Mucosa of gallbladder (tissue), 1 donor: ENCODE measurements at regions not wholly inside any gene's neighbourhood (a gene's known extent, or its start where the extent isn't known, plus 50 kb on each side); places are given as distances from the start of the nearest gene placed in this dataset.
A peak's percentile ranks its signal among the peaks of the same experiment; 100 is the strongest.

Experiments used
- DNase-seq: peaks from one replicate; pipeline ENCODE4 v3.0.0-alpha.2; 2020; ENCODE audit warnings: low spot score
- donor health status: DM: no; HTN: no; CAD: no.

DNA sequence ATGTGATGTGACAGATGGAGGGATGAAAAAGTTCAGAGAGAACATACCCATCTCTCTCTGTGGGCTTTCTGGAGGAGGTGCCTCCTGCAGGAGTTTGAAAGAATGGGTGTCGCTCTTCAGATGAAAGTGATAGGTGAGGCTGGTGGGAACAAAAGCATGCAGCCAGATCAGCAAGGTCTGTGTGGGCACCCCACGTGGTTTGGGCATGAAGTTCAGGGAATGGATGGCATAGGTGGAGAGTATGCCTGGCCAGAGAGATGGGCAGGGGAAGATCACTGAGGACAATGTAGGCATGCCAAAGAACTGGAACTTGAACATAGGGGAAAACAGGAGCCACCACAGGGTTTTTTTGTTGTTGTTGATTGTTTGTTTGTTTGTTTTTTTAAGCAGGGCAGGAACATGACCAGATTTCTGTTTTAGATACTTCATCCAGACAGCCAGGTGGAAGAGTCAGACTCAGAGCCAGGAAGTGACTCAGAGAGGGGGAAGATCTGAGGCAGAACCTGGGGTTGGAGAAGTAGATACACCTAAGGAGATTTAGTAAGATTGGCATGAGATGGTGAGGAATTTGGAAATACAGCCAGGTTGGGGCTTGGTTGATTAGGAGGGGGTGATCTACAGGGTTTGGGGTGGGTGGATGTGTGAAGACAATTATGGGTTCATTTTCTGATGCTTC is 64.8 kb upstream of the CLSTN2 start:
- DNase-seq = no peak

DNA sequence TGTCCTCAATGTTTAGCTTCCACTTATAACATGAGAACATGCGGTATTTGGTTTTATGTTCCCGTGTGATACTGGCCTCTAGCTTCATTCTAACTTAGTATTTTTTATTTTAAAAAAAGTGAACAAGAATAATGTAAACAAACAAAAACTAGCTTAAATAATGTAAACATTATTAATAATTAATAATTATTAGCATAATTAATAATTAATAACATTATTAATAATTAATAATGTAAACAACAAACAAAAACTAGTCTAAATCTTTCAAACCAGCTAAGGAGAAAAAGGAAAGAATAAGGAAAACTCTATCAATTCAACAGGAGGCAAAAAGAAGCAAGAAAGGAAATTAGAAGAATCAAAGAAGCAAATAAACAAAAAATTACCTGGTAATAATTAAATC is 66.2 kb upstream of the CLSTN2 start:
- no peak for DNase-seq

DNA sequence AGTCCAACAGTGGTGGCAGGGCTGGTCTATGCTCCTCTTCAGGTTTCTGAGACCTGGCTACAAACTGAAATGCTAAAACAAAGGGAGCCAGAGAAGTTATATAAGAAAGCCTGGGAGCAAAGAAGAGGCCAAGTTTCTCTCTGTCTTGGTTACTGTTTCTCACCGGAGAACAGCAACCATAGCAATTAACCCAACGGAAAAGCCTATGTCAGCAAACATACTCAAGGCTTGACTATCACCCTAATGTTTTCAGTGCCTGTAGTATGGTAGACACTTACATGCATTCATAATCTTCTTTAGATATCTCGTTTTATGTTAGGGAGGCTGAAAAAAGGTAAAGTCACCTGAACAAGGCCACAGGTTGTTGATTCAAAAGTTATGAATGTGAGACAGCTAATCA is 86.3 kb upstream of the CLSTN2 start:
- no peak for DNase-seq

DNA sequence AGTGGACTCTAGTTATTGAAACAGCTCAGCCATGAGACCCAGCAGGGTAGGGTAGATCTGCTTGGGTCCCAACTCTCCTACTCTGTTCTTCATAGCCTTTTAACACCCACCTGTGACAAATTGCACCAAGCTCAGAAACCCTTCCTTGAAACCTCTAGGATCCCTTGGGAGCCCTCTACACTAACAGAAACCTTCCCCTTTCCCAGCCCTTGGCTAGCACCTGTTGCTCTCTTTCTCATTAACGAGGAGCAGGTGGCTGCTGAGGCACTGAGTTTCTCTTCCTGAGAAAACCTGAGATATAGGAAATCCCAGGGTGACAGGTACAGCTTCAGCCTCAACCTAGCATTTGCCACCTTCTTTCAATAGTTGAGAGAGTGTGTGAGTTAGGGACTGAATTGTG is 88.3 kb upstream of the CLSTN2 start:
- no peak for DNase-seq

DNA sequence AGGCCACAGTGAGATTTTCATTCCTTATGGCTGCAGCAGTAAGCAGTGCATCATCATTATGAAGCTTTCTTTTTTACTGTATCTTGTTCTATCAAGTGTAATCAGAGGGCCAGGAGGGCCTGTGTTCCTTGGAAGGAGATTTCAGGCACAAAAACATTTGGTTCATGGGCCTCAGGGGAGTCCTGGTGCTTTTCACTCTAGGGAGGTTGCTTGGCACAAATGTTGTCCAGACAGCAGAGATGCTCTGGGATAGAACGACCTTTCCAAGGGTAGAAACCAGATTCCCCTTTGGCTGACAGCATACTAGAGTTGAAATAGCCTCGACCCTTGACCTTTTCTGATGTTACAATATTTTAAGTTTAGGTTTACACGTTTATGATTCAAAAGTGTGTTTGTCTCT is 95.3 kb upstream of the CLSTN2 start:
- DNase-seq = no peak

DNA sequence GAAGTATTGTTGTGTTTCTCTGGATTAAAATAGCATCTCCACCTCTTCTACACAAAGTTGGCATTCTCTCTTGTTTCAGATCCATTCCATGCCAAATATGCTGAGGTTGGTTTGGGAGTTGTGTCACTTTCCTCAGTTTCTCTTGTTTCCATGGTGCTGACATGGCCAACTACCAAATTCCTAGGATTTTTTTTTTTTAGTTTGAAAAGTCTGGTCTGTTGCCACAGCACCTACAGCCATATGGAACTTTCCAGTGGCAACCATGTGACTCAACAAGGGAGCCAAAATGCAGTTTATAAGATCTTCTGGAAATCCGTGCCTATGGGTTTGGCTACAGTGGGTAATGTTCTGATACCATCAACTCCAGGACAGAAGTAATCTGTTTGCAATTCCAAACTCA is 96.0 kb upstream of the CLSTN2 start:
- no peak for DNase-seq

DNA sequence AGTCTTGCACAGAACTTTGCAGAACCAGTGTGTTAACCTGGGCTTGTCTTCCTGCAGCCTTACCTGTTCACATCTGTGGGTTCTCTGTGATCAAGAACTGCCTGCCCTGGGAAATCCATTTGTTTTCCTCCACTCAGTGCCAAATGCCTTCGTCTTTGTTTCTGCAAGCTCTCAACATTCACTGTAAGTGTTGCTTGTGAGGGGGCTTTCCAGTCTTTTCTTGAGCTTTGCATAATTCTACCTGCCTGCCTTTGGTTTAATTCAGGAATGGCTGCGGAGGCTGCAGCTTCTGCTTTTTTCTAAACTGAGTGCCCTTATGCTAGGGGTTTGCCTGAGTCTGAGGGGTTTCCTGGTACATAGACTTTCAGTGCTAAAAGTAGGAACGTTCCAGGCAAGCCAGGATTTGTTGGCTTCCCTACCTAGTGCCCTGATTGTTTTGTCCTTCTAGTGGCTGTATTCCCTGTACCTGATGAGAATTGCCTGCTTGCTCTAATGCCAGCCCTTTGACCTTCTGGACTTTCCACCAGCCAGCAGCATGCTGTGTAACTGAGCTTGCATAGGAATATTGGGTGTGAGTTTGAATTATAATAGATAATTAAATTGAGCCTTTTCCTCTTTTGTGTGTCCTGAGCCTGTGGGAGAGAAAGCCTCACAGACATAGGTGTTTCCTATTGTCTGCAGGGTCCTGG is 96.6 kb upstream of the CLSTN2 start:
- no peak for DNase-seq

DNA sequence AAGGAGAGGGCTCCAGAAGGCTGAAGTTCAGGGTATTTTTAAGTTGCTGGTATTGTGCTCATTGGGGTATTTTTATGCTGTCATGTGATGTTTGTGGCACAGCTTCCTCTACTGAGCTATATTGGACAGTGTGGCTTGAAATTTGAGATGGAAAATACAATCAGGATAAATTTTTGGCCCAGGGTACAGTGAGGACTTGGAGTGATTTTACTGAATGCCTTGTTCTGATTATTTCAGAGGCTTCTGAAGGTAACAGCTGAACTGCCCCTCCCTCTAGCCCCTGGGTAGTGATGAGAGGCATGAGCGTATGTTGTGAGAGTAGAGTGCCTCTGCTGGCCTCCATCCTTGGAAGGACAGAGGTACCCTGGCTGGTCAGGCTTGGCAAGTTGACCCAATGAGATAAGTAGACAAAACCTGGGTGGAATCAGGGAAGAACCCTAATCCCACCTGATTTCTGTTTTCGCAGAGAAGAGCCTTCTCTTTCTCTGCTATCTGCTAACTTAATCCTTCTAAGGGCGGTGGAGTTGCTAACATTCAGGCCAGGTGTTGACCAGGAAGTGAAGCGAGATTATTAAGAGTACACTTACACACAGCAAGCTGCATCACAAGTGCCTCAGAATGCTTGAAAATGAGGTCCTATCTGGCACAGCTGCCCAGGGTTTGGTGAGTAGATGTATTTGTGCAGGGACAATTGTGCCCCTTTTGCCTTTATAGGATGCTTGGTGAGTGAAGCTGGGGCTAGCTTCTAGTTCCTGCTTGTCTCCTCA is 98.1 kb upstream of the CLSTN2 start:
- no peak for DNase-seq

DNA sequence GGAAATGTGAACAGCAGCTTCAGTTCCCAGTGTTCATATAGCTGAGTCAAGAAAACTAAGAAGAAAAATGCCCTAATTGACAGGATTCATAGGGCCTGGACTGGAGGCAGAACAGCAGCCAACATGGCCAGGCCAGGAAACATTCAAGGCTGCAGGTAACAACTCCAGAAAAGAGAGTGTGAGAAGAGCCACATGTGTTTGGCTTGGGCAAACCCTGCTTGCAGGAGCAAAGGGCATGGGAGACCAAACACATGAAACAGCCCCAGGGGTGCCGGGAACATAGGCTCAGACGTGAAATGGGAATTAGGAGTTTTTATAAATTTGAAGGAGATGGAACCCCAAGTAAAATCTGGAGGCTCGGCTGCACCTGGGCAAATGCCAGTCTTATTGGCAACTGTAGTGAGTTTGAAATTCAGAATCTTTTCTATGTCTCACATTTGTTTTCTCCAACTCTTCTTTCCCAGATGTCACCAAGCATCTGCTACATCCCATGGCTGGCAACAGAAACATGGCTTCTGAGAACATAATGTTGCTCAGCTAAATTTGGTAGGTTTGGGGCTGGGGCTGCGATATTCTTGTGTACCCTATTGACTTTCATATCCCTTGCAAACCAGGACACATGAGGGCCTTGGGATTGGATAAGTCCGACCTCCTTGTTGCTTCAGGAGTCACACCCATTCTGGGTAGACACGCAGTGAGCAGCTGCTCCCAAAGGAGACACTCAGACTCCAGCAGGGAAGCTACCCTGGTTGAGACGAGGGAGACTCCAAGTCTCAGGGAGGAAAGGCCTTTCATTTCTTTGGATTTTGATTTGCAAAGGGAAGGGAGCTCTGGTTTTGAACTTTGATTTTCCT is 98.9 kb upstream of the CLSTN2 start:
- no peak for DNase-seq

DNA sequence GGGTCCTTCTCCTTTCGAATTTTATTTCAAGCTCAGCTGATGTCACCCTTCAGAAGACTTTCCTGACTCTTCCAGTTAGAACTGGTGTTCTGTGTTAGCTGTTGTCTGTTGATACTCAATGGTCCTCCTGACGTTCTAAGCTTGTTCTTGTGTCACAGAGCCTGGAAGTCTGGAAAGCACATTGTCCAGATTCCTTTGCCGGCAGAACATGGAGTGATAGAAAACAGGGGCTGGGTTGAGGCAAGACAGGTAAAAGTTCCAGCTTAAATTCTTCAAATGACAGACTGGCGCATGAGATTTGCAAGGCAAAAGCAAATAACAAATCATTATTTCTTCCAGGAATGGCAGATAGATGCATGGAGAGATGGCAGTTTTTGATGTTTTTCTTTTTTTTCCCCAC is 102.0 kb upstream of the CLSTN2 start:
- DNase-seq = no peak

DNA sequence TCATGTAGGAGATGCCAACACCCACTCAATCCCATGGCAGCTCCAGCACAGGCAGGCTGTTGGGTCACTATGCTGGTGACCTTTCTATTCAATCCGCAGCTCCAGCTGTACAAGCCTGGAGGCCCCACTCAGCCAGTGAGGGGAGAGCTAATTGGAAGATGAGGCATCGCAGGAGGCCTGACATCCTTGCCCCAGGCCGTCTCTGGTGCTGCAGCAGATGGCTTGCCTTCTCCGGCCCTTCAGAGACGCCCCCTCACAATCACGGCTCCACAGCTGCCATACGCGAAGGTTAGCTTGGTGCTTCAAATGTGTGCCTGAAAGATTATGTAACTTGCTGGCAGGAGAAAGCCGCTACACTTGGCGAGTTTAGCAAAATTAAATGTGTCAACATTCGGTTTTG is 104.2 kb upstream of the CLSTN2 start:
- DNase-seq = peak; percentile 14

DNA sequence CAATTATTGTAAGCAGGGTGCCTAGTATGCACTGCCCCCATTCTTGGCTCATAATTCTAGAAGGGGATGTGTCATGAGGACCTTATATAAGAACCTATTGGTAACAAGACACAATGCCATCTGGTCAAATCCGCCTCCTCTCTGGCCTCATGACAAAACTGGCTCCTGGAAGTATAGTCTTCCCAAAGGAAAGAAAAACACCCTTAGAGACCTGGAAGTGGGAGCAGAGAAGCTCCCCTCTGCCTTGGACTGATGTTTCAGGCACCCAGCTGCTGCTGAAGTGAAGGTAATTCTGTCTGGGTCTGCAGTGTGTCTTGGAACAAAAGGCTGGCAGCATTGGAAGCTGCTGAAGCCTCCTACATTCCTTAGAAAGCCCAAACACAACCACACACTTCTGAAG is 107.2 kb upstream of the CLSTN2 start:
- no peak for DNase-seq

DNA sequence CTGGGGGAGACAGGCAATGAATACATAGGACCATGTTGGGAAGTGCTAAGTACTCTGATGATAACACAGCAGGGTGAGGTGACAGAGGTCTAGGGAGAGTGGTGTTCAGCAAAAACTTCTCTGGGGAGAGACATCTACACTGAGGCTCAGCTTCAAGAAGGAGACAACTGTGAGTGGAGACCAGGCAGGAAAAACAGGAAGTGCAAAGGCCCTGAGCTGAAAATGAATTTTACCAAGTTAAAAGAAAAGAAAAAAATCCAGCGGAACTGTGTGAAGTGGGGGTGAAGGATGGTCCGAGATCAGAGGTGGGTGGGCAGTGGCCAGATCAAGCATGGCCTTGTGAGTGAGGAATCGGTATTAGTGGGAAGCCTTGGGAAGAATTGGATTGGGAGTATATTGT is 110.1 kb upstream of the CLSTN2 start:
- DNase-seq = no peak

DNA sequence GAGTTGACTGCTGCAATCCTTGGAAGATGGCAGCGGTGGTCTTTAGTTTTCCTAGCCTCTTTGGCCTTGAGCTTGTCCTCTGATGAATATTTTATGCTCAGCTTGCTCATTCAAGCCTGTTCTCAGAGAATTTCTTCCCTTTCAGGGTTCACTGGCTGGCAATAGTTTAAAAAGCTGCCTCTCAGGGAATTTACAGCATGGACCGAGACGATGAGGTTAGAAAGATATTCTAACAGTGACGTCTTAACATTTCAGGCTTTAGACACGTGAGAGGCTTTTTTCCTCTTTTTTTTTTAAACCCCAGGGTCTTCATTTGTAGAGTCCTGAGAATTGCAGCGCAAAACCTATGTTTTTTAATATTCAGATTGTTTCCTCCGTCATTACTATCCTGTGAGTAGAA is 120.3 kb upstream of the CLSTN2 start:
- DNase-seq = no peak

DNA sequence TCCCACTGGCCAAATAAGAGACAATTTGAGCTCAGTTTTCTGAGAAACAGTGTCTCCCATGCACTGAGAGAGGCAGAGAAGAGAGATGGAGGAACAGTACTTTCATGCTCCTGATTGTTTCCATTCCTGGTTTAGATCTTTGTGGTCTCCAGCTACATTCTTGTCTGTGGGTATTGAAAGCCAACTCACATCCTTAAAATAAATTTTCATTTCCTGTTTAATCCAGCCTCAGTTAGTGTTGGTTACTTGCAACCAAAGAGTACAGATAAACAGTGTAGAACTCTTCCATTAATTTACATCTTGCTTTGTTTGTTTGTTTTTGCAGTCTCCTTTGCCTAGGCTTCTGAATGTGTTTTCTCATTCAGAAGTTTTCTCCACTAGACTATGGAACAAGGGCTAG is 123.7 kb upstream of the CLSTN2 start:
- no peak for DNase-seq

DNA sequence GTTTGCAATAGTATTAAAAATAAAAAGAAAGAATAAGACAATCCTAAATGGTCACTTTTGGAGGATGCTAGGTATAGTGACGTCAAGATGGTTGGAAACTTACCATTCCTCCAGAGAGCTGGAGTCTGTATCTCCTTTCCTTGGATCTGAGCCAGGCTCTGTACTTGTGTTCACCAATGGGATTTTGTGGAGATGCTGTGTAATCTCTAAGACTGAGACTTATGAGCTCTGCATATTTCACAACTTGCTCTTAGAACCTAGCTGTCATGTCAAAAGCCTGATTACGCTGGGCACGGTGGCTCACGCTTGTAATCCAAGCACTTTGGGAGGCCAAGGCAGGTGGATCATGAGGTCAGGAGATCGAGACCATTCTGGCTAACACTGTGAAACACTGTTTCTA is 126.8 kb upstream of the CLSTN2 start:
- DNase-seq = no peak

DNA sequence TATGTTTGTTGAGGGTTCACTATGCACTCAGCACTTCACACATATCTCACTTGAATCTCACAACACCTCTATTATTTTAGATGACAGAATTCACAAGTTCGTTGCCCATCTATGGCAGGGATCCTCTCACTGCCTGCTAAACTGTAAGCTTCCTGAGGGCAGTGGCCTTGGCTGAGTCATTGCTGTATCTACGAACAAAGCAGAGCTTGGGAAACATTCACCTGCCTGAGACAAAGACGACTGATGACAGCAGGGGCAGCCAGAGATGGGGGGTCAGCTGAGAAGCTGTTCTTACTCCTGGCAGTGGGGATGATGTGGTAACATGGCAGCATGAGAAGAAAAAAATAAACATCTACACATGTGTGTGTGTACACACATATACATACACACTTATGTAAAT is 125.5 kb upstream of the NMNAT3 start:
- no peak for DNase-seq

DNA sequence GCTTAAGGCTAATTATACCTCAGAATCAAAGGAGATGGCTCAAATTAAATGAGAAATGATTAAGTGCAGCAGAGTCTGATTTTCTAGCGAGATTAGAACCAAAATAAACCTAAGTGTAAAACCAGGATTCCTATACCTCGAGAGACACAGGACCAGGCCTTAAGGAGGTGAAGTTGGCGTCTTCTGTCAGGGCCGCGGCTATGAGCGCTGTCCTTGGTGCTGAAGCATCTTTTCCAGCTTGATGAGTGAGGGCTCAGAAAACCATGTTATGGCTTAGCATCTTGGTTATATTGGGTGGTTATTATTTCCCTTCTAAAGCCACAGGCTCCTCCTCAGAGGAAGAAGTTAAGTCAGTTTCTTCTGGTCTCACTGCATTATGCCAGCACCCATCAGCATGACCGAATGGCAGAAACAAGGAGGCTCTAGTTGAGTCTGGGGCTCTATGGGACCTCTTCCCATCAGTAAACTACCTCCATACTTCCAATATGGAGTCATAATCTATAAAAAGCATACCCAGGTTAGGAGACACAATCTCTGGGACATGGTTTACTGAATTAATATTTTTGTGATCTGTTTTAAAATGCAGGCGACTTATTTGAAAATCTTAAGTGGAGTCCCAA is 120.1 kb upstream of the NMNAT3 start:
- DNase-seq = peak; percentile 59

DNA sequence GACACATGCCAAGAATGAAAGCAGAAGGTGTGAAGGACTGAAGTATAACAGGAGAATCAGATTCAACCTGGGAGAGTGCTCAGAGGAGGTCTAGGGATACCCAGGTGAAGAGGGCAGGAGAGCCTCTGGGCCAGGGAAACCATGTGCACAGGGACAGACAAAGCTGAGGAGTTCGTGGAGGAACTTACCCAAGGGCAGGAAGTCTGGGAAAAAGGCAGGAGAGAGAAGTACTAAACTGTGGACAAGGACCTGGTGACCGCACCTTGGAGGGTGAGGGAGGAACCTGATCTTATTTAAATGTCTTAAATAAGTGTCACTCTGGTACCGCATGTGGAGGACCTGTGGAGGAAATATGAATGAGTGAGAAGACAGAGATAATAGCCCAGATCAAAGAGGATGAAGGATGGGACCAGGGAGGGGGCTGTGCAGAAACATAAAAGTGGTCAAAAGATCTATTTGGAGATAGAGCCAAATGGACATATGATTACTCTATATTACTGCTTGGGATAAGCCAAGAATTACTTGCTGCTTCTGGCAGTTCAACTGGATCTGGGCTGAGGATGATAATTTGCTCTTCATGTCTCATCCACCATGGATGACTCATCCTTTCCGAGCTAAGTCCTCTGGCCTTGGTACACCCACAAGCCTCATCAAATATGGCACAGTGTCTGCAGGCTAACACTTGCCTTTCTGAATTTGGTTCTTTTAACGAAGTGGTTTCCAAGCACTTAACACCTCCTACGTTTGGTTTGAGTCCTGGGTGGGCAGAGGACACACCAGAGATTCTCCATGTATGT is 116.9 kb upstream of the NMNAT3 start:
- no peak for DNase-seq

DNA sequence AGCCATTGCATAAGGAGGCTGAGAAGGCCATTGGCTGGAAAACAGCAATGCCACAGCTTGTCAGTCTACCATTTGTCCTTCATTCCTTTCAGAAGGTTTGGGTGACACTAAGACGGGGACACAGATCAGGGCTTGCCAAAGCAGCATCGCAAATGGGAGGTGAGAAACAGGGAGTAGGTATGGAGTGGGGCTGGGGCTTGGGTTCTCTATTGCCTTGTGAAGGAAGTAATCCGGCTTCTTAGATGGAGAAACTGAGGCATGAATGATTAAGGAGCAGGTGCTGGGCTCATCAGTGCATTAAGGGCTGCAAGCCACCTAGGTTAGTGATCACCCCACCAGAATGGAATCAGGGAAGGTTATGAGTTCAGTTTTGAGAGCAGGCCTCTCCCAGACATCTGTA is 115.6 kb upstream of the NMNAT3 start:
- DNase-seq = no peak

DNA sequence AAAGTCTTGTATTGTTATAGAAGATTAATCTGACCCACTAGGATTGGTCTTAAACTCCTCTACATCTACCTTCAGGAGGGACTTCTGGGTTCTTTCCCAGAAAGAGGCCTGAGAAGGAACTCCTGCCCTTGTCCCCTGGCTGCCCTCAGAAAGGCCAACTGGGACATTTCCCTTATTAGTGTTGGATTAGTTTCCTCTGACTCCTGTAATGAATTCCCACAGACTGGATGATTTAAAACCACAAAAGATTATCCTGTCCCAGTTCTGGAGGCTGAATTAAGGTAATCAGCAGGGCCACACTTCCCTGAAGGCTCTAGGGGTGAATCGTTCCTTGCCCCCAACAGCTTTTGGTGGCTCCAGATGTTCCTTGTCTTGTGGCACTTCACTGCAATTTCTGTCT is 102.8 kb upstream of the NMNAT3 start:
- no peak for DNase-seq
